Upper lobe of left lung (tissue), 4 donors: ENCODE measurements at regions not wholly inside any gene's neighbourhood (a gene's known extent, or its start where the extent isn't known, plus 50 kb on each side); places are given as distances from the start of the nearest gene placed in this dataset.

ENCODE experiments used
- CTCF ChIP-seq, 6 experiments: fragments of 450-650 bp in 4 of 6; fragments of 200-600 bp in 2 of 6; sonication (generic) in 2 of 6; IDR thresholded peaks; one replicate each; pipeline ENCODE4 v1.5.1; 2016 to 2019; ENCODE audit warnings: antibody characterized with exemption in 6 of 6
- EP300 ChIP-seq, 4 donors: sonication (generic); formaldehyde crosslinking; IDR thresholded peaks; one replicate each; pipeline ENCODE4 v1.5.1; 2017; ENCODE audit warnings: antibody characterized with exemption in 4 of 4, control low read depth in 2 of 4
- POLR2A ChIP-seq, 4 donors: fragments of 450-650 bp; IDR thresholded peaks; one replicate each; pipeline ENCODE4 v1.5.1; 2016 to 2017; ENCODE audit warnings: antibody characterized with exemption in 4 of 4, mild to moderate bottlenecking in 2 of 4
- POLR2AphosphoS5 ChIP-seq, 2 donors: sonication (generic); formaldehyde crosslinking; IDR thresholded peaks; one replicate each; pipeline ENCODE4 v1.5.1; 2017; ENCODE audit warnings: antibody characterized with exemption in 2 of 2

GRCh38 chr2:126835261-126835660, 63.4 kb upstream of the TEX51 start:
- TF ChIP-seq POLR2A (IDR thresholded peaks at IDR 0.05) (no peak), CTCF (IDR thresholded peaks at IDR 0.05) (no peak), EP300 (IDR thresholded peaks at IDR 0.05) (no peak), POLR2AphosphoS5 (IDR thresholded peaks at IDR 0.05) (no peak)
